ENCODE measurements at regions not wholly inside any gene's neighbourhood (a gene's known extent, or its start where the extent isn't known, plus 50 kb on each side); places are given as distances from the start of the nearest gene placed in this dataset.
"Not testable (repeated sequence)": the region's sequence is repeated elsewhere in the genome, so short reads cannot be mapped to it uniquely, and the experiment has no call there.

DNA sequence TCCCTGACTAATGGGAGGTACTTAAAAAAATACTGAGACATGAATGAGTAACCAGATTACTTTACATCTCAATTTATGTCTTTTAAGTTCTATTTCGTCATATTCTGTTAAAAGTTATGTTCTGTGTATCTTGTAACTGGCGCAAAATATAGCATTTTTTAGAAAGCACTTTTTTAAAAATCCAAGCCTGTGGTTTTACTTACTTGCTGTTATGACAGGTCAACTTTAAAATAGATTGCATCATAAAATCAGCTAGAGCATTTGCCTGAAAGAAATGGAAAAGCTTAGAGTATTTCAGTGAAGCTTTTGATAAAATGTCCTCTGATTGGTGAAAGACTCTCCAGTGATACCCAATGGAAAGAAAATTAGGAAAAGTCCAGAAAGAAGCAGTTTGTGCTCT lies 1892.3 kb upstream of the TENM3 start:
- Histone ChIP-seq H3K4me3 (replicated peaks in 1 of 3; ENCODE audit: low read depth in 2 of 3, low read length in 3 of 3) (no peak overlapping the region), H3K36me3 (replicated peaks in 1 of 2; ENCODE audit: control insufficient read depth in 1 of 2, insufficient read depth in 2 of 2, low read length in 2 of 2) (no peaks in the 10 kb centered on the region), H3K79me2 (ENCODE audit: insufficient read depth, low read length) (no peaks in the 10 kb centered on the region), H2AFZ (ENCODE audit: insufficient read depth, low read depth, low read length, poor library complexity, severe bottlenecking) (no peak overlapping the region), H3K9ac (ENCODE audit: insufficient read depth, low read length, poor library complexity, severe bottlenecking) (no peak overlapping the region), H3K27ac (ENCODE audit: low read depth in 1 of 2, low read length in 2 of 2) (no peak overlapping the region), H3K9me3 (replicated peaks in 1 of 2; ENCODE audit: control insufficient read depth in 1 of 2, insufficient read depth in 1 of 2, low read length in 2 of 2) (peaks cover 0 to 4% of the 10 kb centered on the region in 2 donors), H3K27me3 (ENCODE audit: control insufficient read depth in 2 of 2, insufficient read depth in 2 of 2, low read length in 2 of 2) (no peaks in the 10 kb centered on the region), H4K20me1 (ENCODE audit: insufficient read depth, low read length) (no peaks in the 10 kb centered on the region), H3K4me1 (ENCODE audit: control insufficient read depth in 1 of 2, insufficient read depth in 2 of 2, low read length in 2 of 2) (no peaks in the 10 kb centered on the region), H3K4me2 (replicated peaks; ENCODE audit: extremely low read depth, low read length, poor library complexity, severe bottlenecking) (no peak overlapping the region)
- no peak overlapping the region for H3K4me3 Mint-ChIP-seq
- H3K27ac Mint-ChIP-seq = no peak overlapping the region
- intact Hi-C loops (cut with micrococcal nuclease) = no loop called here
- no peaks in the 10 kb centered on the region for H3K36me3 Mint-ChIP-seq
- no peaks in the 10 kb centered on the region for H3K4me1 Mint-ChIP-seq
- peaks cover 0 to 1% (median 0%) of the 10 kb centered on the region in 3 donors for H3K27me3 Mint-ChIP-seq (ENCODE audit: low read depth in 3 of 3)
- WGBS (ENCODE audit: insufficient coverage) = 60% methylated on average over 1 of the region's 2 CpGs
- peaks cover 2 to 13% (median 7%) of the 10 kb centered on the region in 7 donors for H3K9me3 Mint-ChIP-seq
- TF ChIP-seq, protein P1, sequence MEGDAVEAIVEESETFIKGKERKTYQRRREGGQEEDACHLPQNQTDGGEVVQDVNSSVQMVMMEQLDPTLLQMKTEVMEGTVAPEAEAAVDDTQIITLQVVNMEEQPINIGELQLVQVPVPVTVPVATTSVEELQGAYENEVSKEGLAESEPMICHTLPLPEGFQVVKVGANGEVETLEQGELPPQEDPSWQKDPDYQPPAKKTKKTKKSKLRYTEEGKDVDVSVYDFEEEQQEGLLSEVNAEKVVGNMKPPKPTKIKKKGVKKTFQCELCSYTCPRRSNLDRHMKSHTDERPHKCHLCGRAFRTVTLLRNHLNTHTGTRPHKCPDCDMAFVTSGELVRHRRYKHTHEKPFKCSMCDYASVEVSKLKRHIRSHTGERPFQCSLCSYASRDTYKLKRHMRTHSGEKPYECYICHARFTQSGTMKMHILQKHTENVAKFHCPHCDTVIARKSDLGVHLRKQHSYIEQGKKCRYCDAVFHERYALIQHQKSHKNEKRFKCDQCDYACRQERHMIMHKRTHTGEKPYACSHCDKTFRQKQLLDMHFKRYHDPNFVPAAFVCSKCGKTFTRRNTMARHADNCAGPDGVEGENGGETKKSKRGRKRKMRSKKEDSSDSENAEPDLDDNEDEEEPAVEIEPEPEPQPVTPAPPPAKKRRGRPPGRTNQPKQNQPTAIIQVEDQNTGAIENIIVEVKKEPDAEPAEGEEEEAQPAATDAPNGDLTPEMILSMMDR (IDR thresholded peaks at IDR 0.05) = no peak
- DNase-seq = no peak

DNA sequence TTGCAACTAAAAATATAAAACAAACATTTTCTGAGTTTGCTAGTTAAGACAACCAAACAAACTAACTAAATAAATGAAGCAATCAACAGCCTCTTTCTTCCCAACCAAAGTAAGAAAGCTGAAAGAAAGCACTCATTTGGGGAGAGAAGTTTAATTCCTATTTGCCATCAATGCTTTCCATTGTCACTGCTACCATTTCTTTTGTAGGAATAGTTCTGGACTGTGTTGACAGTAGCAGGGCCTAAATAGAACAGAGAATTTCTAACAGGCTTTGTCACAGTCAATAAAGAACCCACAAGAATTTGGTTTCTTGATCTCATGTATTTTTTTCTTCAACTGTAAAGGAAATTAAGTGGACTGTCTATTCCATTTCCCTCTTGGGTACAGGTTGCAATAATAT lies 1886.4 kb upstream of the TENM3 start:
- Histone ChIP-seq H3K27ac (ENCODE audit: low read depth in 1 of 2, low read length in 2 of 2) (no peak overlapping the region), H3K27me3 (ENCODE audit: control insufficient read depth in 2 of 2, insufficient read depth in 2 of 2, low read length in 2 of 2) (no peaks in the 10 kb centered on the region), H3K4me3 (replicated peaks in 1 of 3; ENCODE audit: low read depth in 2 of 3, low read length in 3 of 3) (no peak overlapping the region), H3K9me3 (replicated peaks in 1 of 2; ENCODE audit: control insufficient read depth in 1 of 2, insufficient read depth in 1 of 2, low read length in 2 of 2) (peaks cover 0 to 4% of the 10 kb centered on the region in 2 donors), H3K36me3 (replicated peaks in 1 of 2; ENCODE audit: control insufficient read depth in 1 of 2, insufficient read depth in 2 of 2, low read length in 2 of 2) (no peaks in the 10 kb centered on the region), H2AFZ (ENCODE audit: insufficient read depth, low read depth, low read length, poor library complexity, severe bottlenecking) (no peak overlapping the region), H3K4me1 (ENCODE audit: control insufficient read depth in 1 of 2, insufficient read depth in 2 of 2, low read length in 2 of 2) (no peaks in the 10 kb centered on the region), H3K4me2 (replicated peaks; ENCODE audit: extremely low read depth, low read length, poor library complexity, severe bottlenecking) (no peak overlapping the region), H3K9ac (ENCODE audit: insufficient read depth, low read length, poor library complexity, severe bottlenecking) (no peak overlapping the region), H3K79me2 (ENCODE audit: insufficient read depth, low read length) (no peaks in the 10 kb centered on the region), H4K20me1 (ENCODE audit: insufficient read depth, low read length) (no peaks in the 10 kb centered on the region)
- Mint-ChIP-seq H3K36me3 (no peaks in the 10 kb centered on the region), H3K27me3 (ENCODE audit: low read depth in 3 of 3) (peaks cover 0 to 1% (median 0%) of the 10 kb centered on the region in 3 donors), H3K4me1 (no peaks in the 10 kb centered on the region), H3K9me3 (peaks cover 5 to 19% (median 11%) of the 10 kb centered on the region in 7 donors), H3K27ac (no peak overlapping the region), H3K4me3 (no peak overlapping the region)
- intact Hi-C loops (cut with micrococcal nuclease) = no loop called here
- TF ChIP-seq, protein P1 (IDR thresholded peaks at IDR 0.05) = no peak
- DNase-seq = no peak

DNA sequence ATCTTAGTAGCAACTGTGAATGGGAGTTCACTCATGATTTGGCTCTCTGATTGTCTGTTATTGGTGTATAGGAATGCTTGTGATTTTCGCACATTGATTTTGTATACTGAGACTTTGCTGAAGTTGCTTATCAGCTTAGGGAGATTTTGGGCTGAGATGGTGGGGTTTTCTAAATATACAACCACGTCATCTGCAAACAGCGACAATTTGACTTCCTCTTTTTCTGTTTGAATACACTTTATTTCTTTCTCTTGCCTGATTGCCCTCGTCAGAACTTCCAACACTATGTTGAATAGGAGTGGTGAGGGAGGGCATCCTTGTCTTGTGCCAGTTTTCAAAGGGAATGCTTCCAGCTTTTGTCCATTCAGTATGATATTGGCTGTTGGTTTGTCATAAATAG lies 1883.1 kb upstream of the TENM3 start:
- H3K36me3 ChIP-seq (replicated peaks in 1 of 2; ENCODE audit: control insufficient read depth in 1 of 2, insufficient read depth in 2 of 2, low read length in 2 of 2); H3K27me3 Mint-ChIP-seq (ENCODE audit: low read depth in 3 of 3); H3K27me3 ChIP-seq (ENCODE audit: control insufficient read depth in 2 of 2, insufficient read depth in 2 of 2, low read length in 2 of 2); H3K79me2 ChIP-seq (ENCODE audit: insufficient read depth, low read length); H3K36me3 Mint-ChIP-seq; H3K4me3 ChIP-seq (replicated peaks in 1 of 3; ENCODE audit: low read depth in 2 of 3, low read length in 3 of 3); H2AFZ ChIP-seq (ENCODE audit: insufficient read depth, low read depth, low read length, poor library complexity, severe bottlenecking); H3K4me2 ChIP-seq (replicated peaks; ENCODE audit: extremely low read depth, low read length, poor library complexity, severe bottlenecking); H3K4me1 ChIP-seq (ENCODE audit: control insufficient read depth in 1 of 2, insufficient read depth in 2 of 2, low read length in 2 of 2); DNase-seq; H4K20me1 ChIP-seq (ENCODE audit: insufficient read depth, low read length); H3K27ac Mint-ChIP-seq; H3K9me3 ChIP-seq (replicated peaks in 1 of 2; ENCODE audit: control insufficient read depth in 1 of 2, insufficient read depth in 1 of 2, low read length in 2 of 2); intact Hi-C loops (cut with micrococcal nuclease); H3K4me3 Mint-ChIP-seq; H3K27ac ChIP-seq (ENCODE audit: low read depth in 1 of 2, low read length in 2 of 2); H3K9ac ChIP-seq (ENCODE audit: insufficient read depth, low read length, poor library complexity, severe bottlenecking); H3K4me1 Mint-ChIP-seq: not testable (repeated sequence)
- peaks cover 0 to 15% (median 4%) of the 10 kb centered on the region in 7 donors for H3K9me3 Mint-ChIP-seq
- WGBS (ENCODE audit: insufficient coverage) = no CpG with 5 or more reads among the region's 4 CpGs

Data from CD14-positive monocyte (primary cell).